GM23248 (cell line): ENCODE measurements at regions not wholly inside any gene's neighbourhood (a gene's known extent, or its start where the extent isn't known, plus 50 kb on each side); places are given as distances from the start of the nearest gene placed in this dataset.
A peak's percentile ranks its signal among the peaks of the same experiment; 100 is the strongest.

Experiments used
- DNase-seq: peaks from one replicate; pipeline ENCODE4 v3.0.0-alpha.2; 2015
- H2AFZ ChIP-seq: fragments of 200-600 bp; sonication (generic); 2 replicates; pipeline ENCODE4 v1.6.1; 2016; ENCODE audit warnings: antibody characterized with exemption
- H3F3A ChIP-seq: fragments of 200-600 bp; sonication (generic); 2 replicates; pipeline ENCODE4 v1.6.1; 2016; ENCODE audit warnings: mild to moderate bottlenecking, antibody characterized with exemption, mixed run types; ENCODE audit not compliant: insufficient read depth
- H3K27ac ChIP-seq: fragments of 200-600 bp; sonication (generic); 2 replicates; pipeline ENCODE4 v1.5.1; 2016; ENCODE audit warnings: mild to moderate bottlenecking
- H3K27me3 ChIP-seq: fragments of 200-600 bp; sonication (generic); replicated peaks from 2 replicates; pipeline ENCODE4 v1.6.1; 2016; ENCODE audit warnings: mild to moderate bottlenecking; ENCODE audit not compliant: insufficient read depth
- H3K36me3 ChIP-seq: fragments of 200-600 bp; sonication (generic); 2 replicates; pipeline ENCODE4 v1.6.1; 2016; ENCODE audit warnings: low read depth, mild to moderate bottlenecking
- H3K4me1 ChIP-seq: fragments of 200-600 bp; sonication (generic); 2 replicates; pipeline ENCODE4 v1.6.1; 2016; ENCODE audit warnings: mild to moderate bottlenecking; ENCODE audit not compliant: insufficient read depth
- H3K4me2 ChIP-seq: fragments of 200-600 bp; sonication (generic); one replicate; pipeline ENCODE4 v1.6.1; 2016; ENCODE audit warnings: mild to moderate bottlenecking; ENCODE audit not compliant: unreplicated experiment
- H3K4me3 ChIP-seq: fragments of 200-600 bp; sonication (generic); 2 replicates; pipeline ENCODE4 v1.5.1; 2016; ENCODE audit warnings: mild to moderate bottlenecking
- H3K79me2 ChIP-seq: fragments of 200-600 bp; sonication (generic); 2 replicates; pipeline ENCODE4 v1.6.1; 2016; ENCODE audit warnings: mild to moderate bottlenecking; ENCODE audit not compliant: insufficient read depth
- H3K9ac ChIP-seq: fragments of 200-600 bp; sonication (generic); 2 replicates; pipeline ENCODE4 v1.6.1; 2016; ENCODE audit warnings: mild to moderate bottlenecking
- H3K9me2 ChIP-seq: fragments of 200-600 bp; sonication (generic); 2 replicates; pipeline ENCODE4 v1.6.1; 2016; ENCODE audit warnings: mixed run types, mild to moderate bottlenecking, moderate library complexity; ENCODE audit not compliant: insufficient read depth
- H3K9me3 ChIP-seq: fragments of 200-600 bp; sonication (generic); one replicate; pipeline ENCODE4 v1.6.1; 2017; ENCODE audit warnings: low read depth
- H4K20me1 ChIP-seq: fragments of 200-600 bp; sonication (generic); 2 replicates; pipeline ENCODE4 v1.6.0; 2016; ENCODE audit not compliant: insufficient read depth
- EZH2 ChIP-seq: fragments of 200-600 bp; sonication (generic); IDR thresholded peaks from 2 replicates; pipeline ENCODE4 v1.6.1; 2018; ENCODE audit warnings: antibody characterized with exemption, mild to moderate bottlenecking; ENCODE audit not compliant: insufficient read depth, poor library complexity, severe bottlenecking
- EZH2phosphoT487 ChIP-seq: fragments of 200-600 bp; sonication (generic); IDR thresholded peaks from 2 replicates; pipeline ENCODE4 v1.6.1; 2018; ENCODE audit warnings: antibody characterized with exemption, moderate library complexity, mild to moderate bottlenecking, low read depth; ENCODE audit not compliant: insufficient read depth
- WGBS, 2 experiments: methylation state at CpG; one replicate each; pipeline ENCODE4 v1.1.6; 2015 to 2017; ENCODE audit warnings: low lambda C conversion rate in 2 of 2, low coverage in 1 of 2; ENCODE audit errors: missing lambda C conversion rate in 2 of 2; 5-methylcytosine and 5-hydroxymethylcytosine counted together
- in situ Hi-C: fragments of 300-500 bp; cut with MboI; formaldehyde crosslinking; loops from 2 replicates; pipeline ENCODE4 v1.15.0; 2020

DNA sequence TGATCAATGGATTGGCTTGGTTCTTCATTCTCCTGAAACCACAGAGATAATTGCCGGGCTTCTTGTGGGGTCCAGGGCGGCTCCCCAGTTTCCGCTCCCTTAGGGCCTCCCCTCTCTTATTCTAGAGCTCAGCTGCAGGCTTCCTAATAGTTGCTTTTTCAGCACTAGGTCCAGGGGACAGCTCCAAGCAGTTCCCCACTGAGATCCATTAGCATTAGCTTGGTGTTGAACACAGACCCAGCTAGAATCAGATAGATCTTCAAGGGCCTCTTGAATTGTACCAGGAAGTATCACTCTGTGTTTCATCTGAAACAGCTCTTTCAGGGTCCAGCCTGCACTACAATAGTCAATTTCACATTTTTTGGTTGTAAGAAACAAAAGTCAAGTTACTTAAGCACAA is 238.7 kb downstream of the SEC23IP start:
- Histone ChIP-seq H3K4me2 (no peak overlapping the region), H3K9ac (no peak overlapping the region), H3K79me2 (no peaks in the 10 kb centered on the region), H3K9me2 (no peaks in the 10 kb centered on the region), H3K27me3 (no peaks in the 10 kb centered on the region), H3K4me3 (no peak overlapping the region), H4K20me1 (no peaks in the 10 kb centered on the region), H3K4me1 (no peaks in the 10 kb centered on the region), H3K36me3 (no peaks in the 10 kb centered on the region), H2AFZ (no peak overlapping the region), H3F3A (no peaks in the 10 kb centered on the region), H3K27ac (no peak overlapping the region), H3K9me3 (no peaks in the 10 kb centered on the region)
- in situ Hi-C loops = no loop called here
- peak; percentile 22 for DNase-seq
- 0 to 4% methylated on average over 3 of the region's 3 CpGs for WGBS, 2 experiments
- TF ChIP-seq EZH2phosphoT487 (no peak), EZH2 (no peak)

DNA sequence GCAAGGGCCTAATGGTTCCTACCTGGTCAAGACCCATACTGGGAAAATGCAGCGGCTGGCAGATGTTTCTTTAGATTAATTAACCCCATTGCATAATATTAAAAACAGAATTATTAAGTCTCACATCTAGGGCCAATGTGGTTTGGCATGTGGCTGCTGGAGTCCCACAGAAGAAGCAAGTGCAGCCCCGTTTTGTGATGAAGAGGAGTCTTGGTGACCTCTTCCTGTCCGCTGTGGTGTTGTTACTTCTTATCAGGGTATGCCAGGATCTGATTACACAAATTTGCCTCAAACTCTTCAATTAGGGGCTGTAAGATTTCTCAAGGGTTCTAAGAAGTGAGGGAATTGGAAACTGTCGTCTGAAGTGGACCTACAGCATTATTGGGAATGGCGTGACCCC is 240.3 kb downstream of the SEC23IP start:
- Histone ChIP-seq H3K4me3 (no peak overlapping the region), H3K9me3 (no peaks in the 10 kb centered on the region), H3K36me3 (no peaks in the 10 kb centered on the region), H3K4me1 (no peaks in the 10 kb centered on the region), H3F3A (no peaks in the 10 kb centered on the region), H3K27me3 (no peaks in the 10 kb centered on the region), H3K79me2 (no peaks in the 10 kb centered on the region), H2AFZ (no peak overlapping the region), H3K4me2 (no peak overlapping the region), H3K9ac (no peak overlapping the region), H3K9me2 (no peaks in the 10 kb centered on the region), H4K20me1 (no peaks in the 10 kb centered on the region), H3K27ac (no peak overlapping the region)
- WGBS, 2 experiments = 14 to 17% methylated on average over 5 of the region's 5 CpGs
- no peak for TF ChIP-seq EZH2phosphoT487
- TF ChIP-seq EZH2 = no peak
- in situ Hi-C loops = no loop called here
- no peak for DNase-seq

DNA sequence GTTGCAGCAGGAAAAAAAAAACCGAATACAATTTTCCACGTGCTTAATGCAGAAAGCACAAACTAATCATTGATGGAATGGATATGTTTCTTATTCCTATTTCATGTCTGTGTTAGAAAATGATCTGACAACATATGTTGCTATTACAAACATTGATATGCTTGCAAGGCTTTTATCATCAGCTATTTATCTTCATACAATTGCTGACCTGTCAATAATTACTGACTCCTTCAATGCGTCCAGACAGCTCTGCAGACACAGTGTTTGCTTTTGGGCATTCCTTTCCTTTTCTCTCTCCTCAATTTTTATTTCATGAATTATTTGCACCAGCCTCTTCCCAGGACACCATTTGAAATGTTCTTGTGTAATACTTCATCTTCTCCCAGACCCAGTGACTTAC is 246.2 kb downstream of the SEC23IP start:
- WGBS, 2 experiments = 10 to 13% methylated on average over 3 of the region's 3 CpGs
- Histone ChIP-seq H3K4me3 (no peak overlapping the region), H3K27me3 (no peaks in the 10 kb centered on the region), H3K4me2 (no peak overlapping the region), H4K20me1 (no peaks in the 10 kb centered on the region), H3K4me1 (no peaks in the 10 kb centered on the region), H3K9me2 (no peaks in the 10 kb centered on the region), H3K79me2 (no peaks in the 10 kb centered on the region), H3F3A (no peaks in the 10 kb centered on the region), H3K36me3 (no peaks in the 10 kb centered on the region), H3K9ac (no peak overlapping the region), H3K27ac (no peak overlapping the region), H2AFZ (no peak overlapping the region), H3K9me3 (no peaks in the 10 kb centered on the region)
- in situ Hi-C loops = no loop called here
- no peak for DNase-seq
- no peak for TF ChIP-seq EZH2phosphoT487
- TF ChIP-seq EZH2 = no peak

DNA sequence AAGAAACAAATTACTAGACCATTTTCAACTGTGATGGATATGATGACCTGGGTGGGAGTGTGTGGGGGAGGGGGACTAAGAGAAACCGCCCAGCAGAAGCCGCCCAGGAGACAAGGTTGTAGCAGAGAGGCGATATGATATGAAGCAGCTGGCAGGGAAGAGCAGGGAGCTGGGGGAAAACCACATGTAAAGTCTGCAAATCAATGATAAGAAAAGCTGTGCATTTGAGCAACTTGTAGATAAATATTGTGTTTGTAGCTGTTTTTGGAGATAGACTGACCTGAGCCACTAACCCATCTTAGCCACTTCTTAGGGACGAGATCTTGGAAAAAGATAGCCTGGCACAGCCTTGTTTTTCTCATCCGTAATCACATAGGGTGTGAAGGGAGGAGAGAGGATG is 252.6 kb downstream of the SEC23IP start:
- Histone ChIP-seq H3K9me2 (no peaks in the 10 kb centered on the region), H3K79me2 (no peaks in the 10 kb centered on the region), H3K36me3 (no peaks in the 10 kb centered on the region), H3K9me3 (no peaks in the 10 kb centered on the region), H3K4me2 (no peak overlapping the region), H3F3A (no peaks in the 10 kb centered on the region), H3K27ac (no peak overlapping the region), H3K4me3 (no peak overlapping the region), H3K9ac (no peak overlapping the region), H3K4me1 (no peaks in the 10 kb centered on the region), H4K20me1 (no peaks in the 10 kb centered on the region), H2AFZ (no peak overlapping the region), H3K27me3 (no peaks in the 10 kb centered on the region)
- in situ Hi-C loops = no loop called here
- 9% methylated on average over 5 of the region's 5 CpGs for WGBS, 2 experiments
- DNase-seq = no peak
- TF ChIP-seq EZH2phosphoT487 (no peak), EZH2 (no peak)

DNA sequence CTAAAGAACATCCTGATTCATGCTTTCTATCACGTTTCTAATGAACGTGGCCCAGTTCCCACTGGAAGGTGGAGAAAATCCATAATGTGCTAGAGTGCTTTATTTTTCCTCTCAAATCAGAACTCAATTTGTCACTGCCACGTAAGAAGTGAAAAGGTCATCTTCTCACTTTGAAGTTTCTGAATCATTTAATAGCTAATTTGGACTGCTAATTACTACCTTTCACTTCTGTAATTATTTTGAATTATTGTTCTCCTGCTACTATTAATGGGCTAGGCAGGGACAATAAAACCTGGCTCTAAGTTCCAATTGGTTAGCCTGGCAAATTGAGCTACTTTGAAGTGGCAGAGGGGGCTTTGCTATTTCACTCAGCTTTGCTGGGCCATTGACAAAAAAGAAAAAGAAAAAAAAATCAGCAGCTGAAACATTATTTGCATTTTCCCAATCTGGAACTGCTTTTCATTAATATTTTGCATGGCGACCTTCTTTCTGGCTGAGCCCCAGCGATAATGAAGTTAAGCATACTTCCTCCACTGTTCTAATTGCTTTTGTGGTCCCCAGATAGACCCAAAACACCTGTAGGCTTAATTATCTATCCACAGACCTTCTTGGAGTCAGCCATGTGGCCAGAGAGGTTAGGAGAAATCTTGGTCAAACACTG is 264.2 kb downstream of the SEC23IP start:
- in situ Hi-C loops = no loop called here
- H3K4me3 ChIP-seq = no peak overlapping the region
- 8 to 14% methylated on average over 5 of the region's 5 CpGs for WGBS, 2 experiments
- H3K27ac ChIP-seq = no peak overlapping the region
- no peaks in the 10 kb centered on the region for H3K4me1 ChIP-seq
- no peak overlapping the region for H2AFZ ChIP-seq
- no peaks in the 10 kb centered on the region for H3K36me3 ChIP-seq
- no peaks in the 10 kb centered on the region for H3K27me3 ChIP-seq
- H3K4me2 ChIP-seq = no peak overlapping the region
- TF ChIP-seq EZH2phosphoT487 = no peak
- TF ChIP-seq EZH2 = no peak
- no peaks in the 10 kb centered on the region for H3K79me2 ChIP-seq
- no peaks in the 10 kb centered on the region for H4K20me1 ChIP-seq
- H3K9me3 ChIP-seq = no peaks in the 10 kb centered on the region
- no peaks in the 10 kb centered on the region for H3F3A ChIP-seq
- H3K9me2 ChIP-seq = no peaks in the 10 kb centered on the region
- DNase-seq = no peak
- no peak overlapping the region for H3K9ac ChIP-seq
